ENCODE measurements at regions not wholly inside any gene's neighbourhood (a gene's known extent, or its start where the extent isn't known, plus 50 kb on each side); places are given as distances from the start of the nearest gene placed in this dataset.

DNA sequence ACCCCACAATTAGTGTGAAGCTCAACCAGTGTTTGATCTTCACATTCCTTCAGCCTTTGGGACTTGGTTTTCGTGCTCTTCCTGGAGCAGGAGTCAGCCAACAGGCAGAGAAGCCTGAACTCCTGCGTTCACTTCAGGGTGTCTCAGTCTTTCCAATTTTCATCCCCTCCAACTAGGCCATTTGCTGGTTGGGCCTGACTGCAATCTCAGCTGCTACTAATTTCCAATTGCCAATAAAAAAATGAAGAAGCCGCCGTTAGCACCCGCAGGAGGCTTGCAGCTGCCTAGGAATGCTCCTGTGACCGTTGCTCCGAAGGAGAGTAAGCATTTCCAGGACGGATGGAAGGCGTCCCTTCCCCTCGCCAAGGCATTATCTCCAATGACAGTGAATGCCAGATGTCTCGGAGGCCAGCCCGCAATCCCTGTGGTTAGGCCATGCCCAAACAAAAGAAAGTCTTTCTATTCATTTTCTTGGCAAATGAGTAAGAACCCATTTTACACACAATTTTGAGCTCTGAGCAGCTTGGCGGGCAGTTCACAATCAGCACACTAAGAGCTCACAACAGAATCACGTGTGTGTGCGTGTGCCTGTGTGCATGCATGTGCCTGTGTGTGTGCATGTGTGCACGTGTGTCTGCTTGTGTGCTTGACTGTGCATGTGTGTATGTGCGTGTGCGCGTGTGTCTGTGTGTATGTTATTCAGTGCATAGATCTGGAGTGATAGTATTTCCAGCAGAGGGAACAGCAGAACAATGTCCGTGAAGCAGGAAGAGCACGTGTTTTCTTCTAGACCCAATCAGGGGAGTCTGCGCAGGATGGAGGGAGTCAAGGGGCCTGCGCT is 301.2 kb downstream of the SMOC2 start:
- DNase-seq: no peak

DNA sequence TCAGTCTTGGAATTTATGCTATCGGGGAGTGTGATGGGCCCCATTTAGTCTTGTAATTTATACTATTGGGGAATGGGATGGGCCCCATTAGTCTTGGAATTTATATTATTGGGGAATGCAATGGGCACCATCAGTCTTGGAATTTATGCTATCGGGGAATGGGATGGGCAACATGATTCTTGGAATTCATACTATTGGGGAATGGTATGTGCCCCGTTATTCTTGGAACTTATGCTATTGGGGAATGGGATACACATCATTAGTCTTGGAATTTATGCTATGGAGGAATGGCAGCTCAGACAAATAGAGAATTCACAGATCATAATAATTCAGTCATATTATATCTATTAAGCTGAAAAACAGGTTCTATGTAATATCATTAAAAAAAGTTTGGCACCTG is 300.3 kb downstream of the SMOC2 start:
- DNase-seq: no peak

DNA sequence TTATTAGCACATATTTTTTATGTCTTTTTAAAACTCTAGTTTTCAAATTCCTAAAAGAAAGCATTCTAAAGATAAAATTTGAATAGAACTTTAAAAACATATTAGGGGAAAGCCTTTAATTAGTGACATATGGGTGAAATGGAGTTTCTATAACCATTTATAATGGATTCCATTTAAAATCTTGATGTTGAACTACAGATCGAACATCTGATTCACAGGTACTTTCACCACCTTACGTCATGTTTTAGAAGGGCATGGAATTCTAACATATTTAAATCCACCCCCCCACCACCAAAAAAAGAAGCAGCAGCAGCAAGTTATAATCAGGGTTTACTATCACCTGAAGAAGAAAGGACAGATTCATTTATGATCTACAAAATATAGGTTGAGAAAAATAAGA is 298.4 kb downstream of the SMOC2 start:
- no peak for DNase-seq

DNA sequence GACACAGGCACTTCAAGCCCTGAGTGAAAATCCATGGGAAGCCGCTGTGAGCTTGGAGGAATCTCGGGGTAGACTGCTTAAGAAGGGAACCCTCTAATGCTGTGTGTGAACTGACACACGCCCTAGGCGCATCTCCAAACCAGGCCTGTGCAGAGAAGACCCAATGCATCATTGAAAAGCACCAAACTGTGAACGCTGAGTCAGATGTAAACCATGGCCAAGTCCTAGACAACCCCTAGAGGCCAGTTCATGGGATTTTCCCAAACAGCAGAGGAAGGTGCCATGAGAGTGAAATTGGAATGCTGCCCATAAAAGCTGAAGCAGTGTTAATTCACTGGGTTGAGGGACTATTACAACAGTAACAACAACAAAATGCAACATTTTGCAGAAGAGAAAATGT is 296.5 kb downstream of the SMOC2 start:
- no peak for DNase-seq

DNA sequence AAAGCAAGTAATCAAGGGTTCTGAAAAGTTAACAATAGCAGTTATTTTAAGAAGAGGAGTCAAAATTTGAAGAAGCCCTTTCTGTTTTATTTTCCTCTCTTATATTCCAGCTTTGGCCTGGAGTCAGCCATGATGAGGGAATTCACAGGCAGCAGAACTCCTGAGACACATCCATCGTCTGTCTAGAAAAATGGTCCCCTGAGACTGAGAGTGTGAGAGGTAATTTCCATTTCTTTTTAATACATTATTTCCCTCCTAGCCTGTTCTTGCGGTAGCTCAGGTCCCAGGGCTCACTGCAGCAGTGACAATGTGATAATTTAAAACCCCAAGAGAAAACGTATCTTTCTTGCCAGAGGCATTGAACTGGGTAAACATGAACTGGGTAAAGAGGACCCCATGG is 296.0 kb downstream of the SMOC2 start:
- no peak for DNase-seq

DNA sequence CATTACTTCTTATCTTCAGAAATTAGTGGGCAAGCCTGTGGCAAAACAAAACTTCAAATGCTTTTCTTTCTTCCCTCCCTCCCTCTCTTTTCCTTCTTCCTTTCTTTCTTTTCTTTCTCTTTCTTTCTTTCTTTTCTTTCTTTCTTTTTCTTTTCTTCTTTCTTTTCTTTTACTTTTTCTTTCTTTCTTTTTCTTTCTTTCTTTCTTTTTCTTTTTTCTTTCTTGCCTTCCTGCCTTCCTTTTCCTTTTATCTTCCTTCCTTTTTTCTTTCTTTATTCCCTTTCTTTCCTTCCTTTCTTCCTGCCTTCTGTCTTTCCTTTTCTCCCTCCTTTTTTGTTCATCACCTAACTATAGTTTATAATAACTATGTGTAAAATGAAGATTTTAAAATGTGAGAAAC is 295.1 kb downstream of the SMOC2 start:
- no peak for DNase-seq

DNA sequence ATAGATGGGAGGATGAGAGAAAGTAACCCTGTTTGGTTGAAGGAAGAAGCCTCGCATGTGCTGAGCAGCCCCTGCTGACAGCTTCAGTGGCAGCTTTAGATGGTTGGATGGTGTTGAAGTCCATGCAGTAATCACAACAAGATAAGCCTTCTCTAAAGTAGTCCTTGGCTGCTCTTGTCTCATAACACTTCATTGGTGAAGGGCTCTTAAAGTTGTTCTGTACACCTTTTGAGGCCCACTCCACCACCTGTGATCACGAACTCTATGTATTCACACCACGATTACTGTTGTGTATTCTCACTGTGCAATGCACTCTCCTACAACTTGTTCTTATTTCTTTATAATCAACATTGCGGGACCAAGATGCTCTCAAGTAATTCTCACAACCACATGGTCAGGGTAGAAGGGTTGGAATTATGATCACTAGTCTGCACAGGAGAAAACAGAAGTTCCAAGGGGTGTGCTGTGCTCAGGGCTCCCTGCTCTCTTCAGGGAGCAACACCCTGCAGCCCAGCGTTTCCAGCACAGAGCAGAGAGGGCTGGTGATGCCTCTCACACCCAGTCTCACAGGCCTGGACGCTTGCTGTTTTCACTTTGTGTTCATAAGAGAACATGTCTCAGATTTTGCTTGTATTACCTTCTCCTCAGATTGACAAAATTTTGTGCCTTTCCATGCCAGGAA is 294.4 kb downstream of the SMOC2 start:
- no peak for DNase-seq

DNA sequence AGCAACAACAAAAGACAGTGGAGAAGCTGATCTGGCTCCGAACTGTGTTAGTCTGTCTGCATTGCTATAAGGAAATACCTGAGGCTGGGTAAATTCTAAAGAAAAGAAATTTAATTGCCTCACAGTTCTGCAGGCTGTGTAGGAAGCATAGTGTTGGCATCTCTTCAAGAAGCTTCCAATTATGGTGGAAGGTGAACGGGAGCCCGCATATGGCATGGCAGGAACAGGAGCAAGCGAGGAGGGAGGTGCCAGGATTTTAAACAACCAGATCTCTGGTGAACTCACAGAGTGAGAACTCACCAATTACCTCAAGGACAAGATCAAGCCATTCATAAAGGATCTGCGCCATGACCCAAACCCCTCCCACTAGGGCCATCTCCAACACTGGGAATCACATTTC is 293.5 kb downstream of the SMOC2 start:
- DNase-seq: no peak

DNA sequence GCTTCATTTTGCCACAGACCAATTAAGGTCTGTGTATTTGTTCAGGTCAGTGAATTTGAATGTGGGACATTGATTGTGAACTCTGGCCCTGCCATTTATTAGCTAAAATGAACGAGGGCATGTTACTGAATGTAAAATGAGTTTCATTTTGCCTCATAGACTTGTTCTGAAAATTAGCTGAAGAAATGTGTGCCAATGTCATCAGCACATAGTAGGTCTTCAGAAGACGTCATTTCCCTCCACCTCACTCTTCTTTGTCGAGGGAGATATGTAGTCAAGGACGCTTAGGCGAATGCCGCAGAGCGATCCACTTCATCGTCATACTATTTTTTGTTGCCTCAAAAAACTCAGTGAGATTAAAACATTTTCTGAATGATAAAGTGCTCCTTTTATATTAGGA is 291.7 kb downstream of the SMOC2 start:
- DNase-seq: no peak

DNA sequence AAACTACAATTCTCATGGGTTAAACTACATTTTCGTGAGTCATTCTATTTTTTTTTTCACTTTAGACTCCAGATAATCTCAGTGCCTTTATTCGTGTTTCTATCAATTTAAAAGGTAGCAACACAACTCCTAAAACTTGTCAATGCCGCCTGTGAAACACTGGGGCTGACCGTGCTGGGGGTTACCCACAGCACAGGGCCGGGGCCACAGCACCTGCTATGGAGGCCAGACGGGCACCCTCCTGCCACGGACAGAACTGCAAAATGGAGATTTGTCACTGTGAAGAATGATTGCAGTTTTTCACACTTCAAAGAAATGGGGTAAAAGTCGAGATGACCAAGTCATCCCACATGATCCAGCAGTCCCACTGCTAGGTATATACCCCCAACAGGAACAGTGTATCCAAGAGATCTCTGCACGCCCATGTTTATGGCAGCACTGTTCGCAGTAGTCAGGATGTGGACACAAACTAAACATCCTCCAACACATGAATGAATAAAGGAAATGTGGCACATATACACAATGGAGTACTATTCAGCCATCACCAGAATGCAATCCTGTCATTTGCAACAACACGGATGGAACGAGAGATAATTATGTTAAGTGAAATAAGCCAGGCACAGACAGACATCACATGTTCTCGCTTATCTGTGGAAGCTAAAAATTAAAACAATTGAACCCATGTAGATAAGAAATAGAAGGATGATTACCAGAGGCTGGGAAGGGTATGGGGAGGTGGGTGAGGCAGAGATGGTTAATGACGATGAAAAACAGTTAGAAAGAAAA is 290.1 kb downstream of the SMOC2 start:
- no peak for DNase-seq

DNA sequence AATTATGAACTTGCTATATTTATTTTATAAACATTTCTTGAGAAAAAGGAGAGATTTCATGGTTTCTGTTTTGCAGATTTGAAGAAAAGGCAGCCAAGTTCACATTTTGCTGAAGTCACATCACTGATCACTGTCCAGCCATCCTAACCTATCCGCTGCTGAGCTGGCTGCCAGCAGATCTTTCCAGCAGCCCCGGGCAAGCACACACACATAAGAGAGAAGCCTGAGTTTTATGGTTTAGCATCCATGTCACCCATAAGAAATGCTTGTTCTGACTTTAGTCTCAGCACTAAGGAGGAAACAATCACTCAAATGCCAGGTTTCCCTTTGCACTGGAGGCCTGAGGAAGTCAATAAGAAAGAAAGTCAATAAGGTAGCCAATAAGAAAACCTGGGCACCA is 287.1 kb downstream of the SMOC2 start:
- no peak for DNase-seq

DNA sequence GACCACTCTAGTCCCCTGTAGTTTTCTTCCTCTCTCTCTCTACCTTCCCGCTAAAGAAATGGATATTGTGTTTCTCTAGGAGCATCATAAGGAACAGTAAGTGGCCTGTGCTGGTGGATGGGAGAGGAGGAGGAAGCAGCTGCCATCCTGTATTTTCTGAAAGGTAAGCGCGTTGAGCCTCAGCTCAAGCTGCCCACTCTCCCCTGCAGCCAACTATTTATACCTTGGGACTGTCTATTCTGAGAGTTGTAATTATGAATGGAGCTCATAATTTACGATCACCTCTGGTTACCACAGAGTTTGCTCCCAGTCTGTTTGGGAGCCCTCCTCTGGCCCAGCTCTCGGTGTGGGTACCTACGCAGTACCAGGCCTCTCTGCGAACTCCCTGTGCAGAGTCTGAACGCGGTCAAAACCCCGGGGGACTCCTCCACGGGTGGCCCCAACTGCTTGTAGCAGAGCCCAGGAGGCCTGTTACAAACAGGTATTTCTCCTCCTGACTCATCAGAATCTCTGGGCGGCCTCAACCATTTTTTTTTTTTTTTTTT is 285.4 kb downstream of the SMOC2 start:
- no peak for DNase-seq

DNA sequence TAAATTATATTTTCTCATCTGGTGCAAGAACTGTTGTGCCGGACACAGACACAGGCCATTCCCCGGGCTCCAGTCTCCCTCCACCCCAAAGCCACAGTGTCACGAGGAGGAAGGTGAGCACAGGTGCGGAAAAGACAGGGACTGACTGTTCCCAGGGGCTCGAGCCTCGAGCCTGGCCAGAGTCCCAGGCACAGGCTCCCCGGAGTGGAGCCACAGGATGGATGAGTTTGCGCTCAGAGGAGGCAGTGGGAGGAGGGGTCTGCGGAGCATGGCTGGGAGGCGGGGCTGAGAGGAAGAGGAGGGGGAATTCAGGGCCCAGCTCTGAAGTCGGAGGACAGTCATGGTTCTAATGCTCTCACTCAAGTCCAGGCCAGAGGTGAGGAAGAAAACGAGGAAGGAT is 284.8 kb downstream of the SMOC2 start:
- no peak for DNase-seq

DNA sequence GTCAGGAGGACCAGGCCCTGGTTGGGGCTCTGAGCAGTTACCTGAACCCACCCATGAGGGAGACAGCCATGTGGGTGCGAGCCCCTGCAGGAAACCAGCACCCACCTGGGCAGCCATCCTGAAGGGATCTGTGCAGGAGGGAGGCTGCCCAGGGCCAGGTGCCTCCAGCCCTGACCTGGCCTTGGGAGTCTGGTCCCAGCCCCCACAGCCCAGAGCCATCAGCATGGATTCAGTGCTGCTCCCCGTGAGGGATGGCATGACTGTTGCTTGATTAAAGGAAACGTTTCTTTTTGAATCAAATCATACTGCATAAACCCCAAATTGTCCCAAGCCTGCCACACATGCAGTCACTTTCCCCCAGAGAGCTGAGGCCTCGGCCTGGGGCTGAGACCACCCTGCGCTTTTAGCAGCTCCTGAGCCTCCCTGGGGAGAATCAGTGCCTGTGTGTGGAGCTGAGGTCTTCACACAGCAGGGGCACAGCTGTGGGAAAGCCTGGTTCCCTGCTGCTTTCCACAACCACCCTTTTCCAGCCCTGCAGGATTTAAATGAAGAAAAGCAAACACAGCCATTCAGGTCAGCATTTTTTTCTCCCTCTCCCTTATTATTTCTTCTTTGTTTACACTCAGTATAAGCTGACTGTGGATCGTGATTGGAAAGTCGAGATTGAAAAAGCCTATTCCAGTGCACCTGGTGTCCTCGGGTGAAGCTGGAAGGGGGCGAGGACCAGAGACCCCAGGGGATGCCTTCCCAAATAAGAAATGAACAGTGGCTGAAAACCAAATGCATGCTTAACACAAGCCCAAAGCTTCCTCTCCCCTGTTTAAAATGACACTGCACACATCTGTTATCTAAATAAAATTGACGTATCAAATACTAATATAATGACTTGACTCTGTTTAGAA is 283.9 kb downstream of the SMOC2 start:
- no peak for DNase-seq

DNA sequence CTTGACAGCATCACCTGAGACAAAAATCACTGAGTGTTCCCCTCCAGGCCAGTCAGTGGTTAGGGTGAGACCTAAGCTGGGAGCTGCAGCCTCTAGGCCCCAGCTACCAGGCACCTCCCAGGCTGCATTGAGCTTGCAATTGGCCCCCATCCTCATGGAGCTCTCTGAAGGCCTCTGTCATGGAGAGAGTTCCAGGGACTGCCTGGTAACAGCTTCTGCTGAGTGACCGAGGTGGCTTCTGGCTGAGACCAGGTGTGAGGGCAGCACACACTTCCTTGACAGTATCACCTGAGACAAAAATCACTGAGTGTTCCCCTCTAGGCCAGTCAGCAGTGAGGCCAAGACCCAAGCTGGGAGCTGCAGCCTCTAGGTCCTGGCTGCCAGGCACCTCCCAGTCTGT is 283.0 kb downstream of the SMOC2 start:
- DNase-seq: no peak

DNA sequence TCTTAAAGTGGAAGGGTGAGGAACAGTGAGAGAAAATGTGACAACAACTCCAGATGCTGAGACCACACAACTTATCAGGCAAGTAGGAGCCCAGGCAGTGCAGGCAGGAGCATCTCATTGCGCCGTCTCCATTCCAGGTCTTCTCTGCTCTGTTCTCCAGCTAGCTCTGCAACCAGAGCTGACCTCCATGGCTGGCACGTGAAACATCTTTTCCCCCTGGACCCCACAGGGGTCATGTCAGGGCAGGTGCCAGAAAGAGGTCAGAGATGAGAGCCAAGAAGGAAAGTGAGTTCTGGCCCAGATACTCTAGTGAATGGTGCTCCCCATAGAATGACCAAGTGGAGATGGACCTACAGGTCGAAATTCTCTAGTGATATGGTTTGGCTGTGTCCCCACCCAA is 281.4 kb downstream of the SMOC2 start:
- no peak for DNase-seq

DNA sequence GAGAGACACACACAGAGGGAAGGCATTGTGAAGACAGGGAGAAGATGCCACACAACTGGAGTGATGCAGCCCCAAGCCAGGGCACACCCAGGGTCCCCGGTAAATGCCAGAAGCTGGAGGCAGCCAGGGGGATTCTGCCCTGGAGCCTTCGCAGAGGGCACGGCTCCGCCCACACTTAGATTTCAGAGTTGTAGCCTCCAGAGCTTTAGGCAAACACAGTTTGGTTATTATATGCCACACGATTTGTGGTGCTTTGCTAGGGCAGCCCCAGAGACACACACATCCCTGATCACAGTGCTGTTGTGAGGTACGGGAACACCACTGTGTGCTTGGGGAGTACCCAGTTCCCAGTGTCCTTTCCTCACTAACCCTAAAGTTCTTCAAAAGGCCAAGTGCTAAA is 280.6 kb downstream of the SMOC2 start:
- no peak for DNase-seq

DNA sequence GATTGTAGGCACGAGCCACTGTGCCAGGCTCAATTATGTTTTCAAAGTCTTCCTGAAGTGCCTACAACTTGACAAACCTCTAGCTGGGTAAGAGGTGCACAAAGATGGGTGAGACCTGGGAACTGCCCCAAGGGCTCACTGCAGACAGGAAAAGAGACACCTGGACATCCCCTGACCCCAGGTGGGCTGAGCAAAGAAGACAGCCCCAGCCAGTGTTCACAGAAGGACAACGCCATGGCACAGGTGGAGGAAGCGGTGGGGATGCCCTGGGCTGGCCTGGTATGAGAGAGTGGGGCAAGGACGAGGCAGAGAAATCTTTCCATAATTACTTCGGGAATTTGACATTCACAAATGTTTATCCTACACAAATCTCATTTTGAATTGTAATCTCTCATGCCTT is 278.9 kb downstream of the SMOC2 start:
- no peak for DNase-seq

DNA sequence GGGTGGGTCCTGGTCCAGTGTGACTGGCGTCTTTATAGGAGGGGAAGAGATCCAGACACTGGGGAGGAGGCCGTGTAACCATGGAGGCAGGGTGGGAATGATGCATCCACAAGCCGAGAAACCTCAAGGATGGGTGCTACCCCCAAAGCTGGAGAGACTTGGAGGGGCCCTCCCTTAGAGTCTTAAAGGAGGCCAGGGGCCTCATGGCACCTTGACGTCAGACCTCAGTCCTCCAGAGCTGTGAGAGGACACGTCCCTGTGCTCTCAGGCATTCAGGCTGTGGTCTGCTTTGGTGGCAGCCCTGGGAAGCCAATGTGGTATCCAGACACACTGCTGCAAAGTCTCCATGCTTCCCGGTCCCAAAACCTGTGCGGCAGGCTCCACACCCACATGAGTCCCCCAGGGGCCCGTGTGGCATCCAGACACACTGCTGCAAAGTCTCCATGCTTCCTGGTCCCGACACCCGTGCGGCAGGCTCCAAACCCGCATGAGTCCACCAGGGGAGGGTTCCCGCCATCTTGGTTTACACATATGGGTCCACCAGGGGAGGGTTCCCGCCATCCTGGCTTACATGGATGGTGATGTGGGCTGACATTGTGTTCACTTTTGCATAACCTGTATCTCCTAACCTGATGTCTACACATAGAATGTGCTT is 278.0 kb downstream of the SMOC2 start:
- no peak for DNase-seq
